Activated naive CD4-positive, alpha-beta T cell treated with anti-CD3 and anti-CD28 coated beads, Interleukin-2, amount 50 U/mL, for 16 hours (primary cell): ENCODE measurements at regions not wholly inside any gene's neighbourhood (a gene's known extent, or its start where the extent isn't known, plus 50 kb on each side); places are given as distances from the start of the nearest gene placed in this dataset.

ENCODE experiments used
- DNase-seq: peaks from one replicate; pipeline ENCODE4 v3.0.0-alpha.2; 2020

GRCh38 chr7:33701927-33702326, 203.4 kb upstream of the BMPER start:
- no peak for DNase-seq

- no peak for DNase-seq
Observed at GRCh38 chr7:33702514-33703054, 202.8 kb upstream of the BMPER start.

- DNase-seq = no peak
Observed at GRCh38 chr7:33705333-33705833, 200.0 kb upstream of the BMPER start.

GRCh38 chr7:33706186-33706585, 199.2 kb upstream of the BMPER start:
- DNase-seq = no peak

GRCh38 chr7:33706771-33707200, 198.6 kb upstream of the BMPER start:
- no peak for DNase-seq

GRCh38 chr7:33707427-33707826, 197.9 kb upstream of the BMPER start:
- no peak for DNase-seq

GRCh38 chr7:33710608-33711007, 194.7 kb upstream of the BMPER start:
- no peak for DNase-seq

GRCh38 chr7:33711231-33712019, 193.9 kb upstream of the BMPER start:
- DNase-seq = no peak

GRCh38 chr7:33712020-33712414, 193.3 kb upstream of the BMPER start:
- DNase-seq = no peak

GRCh38 chr7:33714208-33714607, 191.1 kb upstream of the BMPER start:
- DNase-seq = no peak

- DNase-seq = no peak
Observed at GRCh38 chr7:33716581-33717477, 188.5 kb upstream of the BMPER start.

GRCh38 chr7:33719059-33719581, 186.2 kb upstream of the BMPER start:
- no peak for DNase-seq

- DNase-seq = no peak
Observed at GRCh38 chr7:33720139-33720538, 185.2 kb upstream of the BMPER start.

GRCh38 chr7:33720870-33721269, 184.5 kb upstream of the BMPER start:
- no peak for DNase-seq

GRCh38 chr7:33721895-33722294, 183.4 kb upstream of the BMPER start:
- DNase-seq = no peak

- no peak for DNase-seq
Observed at GRCh38 chr7:33722383-33723101, 182.8 kb upstream of the BMPER start.

- no peak for DNase-seq
Observed at GRCh38 chr7:33724201-33724600, 181.1 kb upstream of the BMPER start.

- no peak for DNase-seq
Observed at GRCh38 chr7:33725111-33726025, 180.0 kb upstream of the BMPER start.

GRCh38 chr7:33726582-33726981, 178.8 kb upstream of the BMPER start:
- DNase-seq = no peak

GRCh38 chr7:33727315-33727714, 178.0 kb upstream of the BMPER start:
- no peak for DNase-seq

GRCh38 chr7:33728873-33729551, 176.3 kb upstream of the BMPER start:
- no peak for DNase-seq
